Head of caudate nucleus (tissue), 42 donors: ENCODE measurements at regions not wholly inside any gene's neighbourhood (a gene's known extent, or its start where the extent isn't known, plus 50 kb on each side); places are given as distances from the start of the nearest gene placed in this dataset.
A peak's percentile ranks its signal among the peaks of the same experiment; 100 is the strongest.
"Not testable (repeated sequence)": the region's sequence is repeated elsewhere in the genome, so short reads cannot be mapped to it uniquely, and the experiment has no call there.

Source experiments
- DNase-seq, 42 donors: peaks; one replicate each; pipeline versions ENCODE4 v3.0.0 to v3.0.0-alpha.2; 2020 to 2021; ENCODE audit warnings: mixed read lengths in 7 of 42
- intact Hi-C: fragments of 100-400 bp; cut with DNase I; formaldehyde crosslinking; loops from one replicate; pipeline ENCODE4 v1.15.0; 2022

GRCh38 chr5:15010936-15011335 lies 139.4 kb upstream of the ANKH start:
- intact Hi-C loops, result no loop called here
- no peak for DNase-seq

GRCh38 chr5:15009420-15009819 lies 137.8 kb upstream of the ANKH start:
- DNase-seq, result no peak
- intact Hi-C loops, result loop anchor here (10.0 kb wide), 1 partner anchor 135 kb away; the partner anchor contains the start of gene ANKH

DNA sequence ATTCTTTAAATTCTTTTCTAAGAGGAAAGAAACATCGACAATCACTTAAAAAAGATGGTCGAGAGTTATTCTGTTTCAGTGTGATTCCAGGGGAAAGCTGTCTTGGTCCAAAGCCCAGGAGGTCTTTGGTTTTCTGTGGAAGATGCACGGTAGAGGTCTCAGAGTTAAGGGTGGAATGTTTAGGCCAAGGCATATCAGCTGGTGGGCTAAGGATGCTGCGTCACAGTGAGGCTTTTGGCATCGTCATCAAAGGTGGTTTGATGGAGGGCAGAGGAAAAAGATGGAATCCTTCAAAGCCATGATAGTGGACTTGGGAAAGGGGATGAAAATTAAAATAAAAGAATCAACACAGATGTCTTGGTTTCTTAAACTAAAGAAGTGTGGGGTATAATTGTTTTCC lies 137.3 kb upstream of the ANKH start:
- no peak for DNase-seq
- intact Hi-C loops, result loop anchor here (10.0 kb wide), 1 partner anchor 134 kb away; the partner anchor contains the start of gene ANKH

GRCh38 chr5:15008476-15008875 lies 136.9 kb upstream of the ANKH start:
- DNase-seq, result peak in 4 of 42 donors; percentile 7 to 32 (median 17)
- intact Hi-C loops, result loop anchor here (10.0 kb wide), 1 partner anchor 134 kb away; the partner anchor contains the start of gene ANKH

DNA sequence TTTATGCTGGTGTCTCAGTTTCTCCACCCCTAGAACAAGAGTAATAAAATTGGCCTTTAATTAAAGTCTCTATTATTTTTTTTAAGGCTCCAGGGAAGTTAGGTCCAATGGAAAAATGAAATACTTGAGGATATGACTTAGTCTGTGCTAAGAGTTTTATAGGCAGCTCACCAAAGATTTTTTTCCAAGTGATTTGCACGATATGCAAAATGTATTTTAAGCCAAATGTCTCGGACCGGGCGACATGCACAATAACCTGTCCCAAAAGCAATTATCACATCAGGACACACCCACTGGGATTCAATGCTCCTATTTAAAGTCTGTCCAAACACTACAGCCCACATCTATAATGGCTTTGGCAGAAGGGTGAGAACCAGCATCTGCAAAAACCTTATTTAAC lies 136.1 kb upstream of the ANKH start:
- no peak for DNase-seq
- intact Hi-C loops, result loop anchor here (10.0 kb wide), 1 partner anchor 133 kb away; the partner anchor contains the start of gene ANKH

- DNase-seq, result no peak
- intact Hi-C loops, result loop anchor here (10.0 kb wide), 1 partner anchor 130 kb away; the partner anchor contains the start of gene ANKH
These were observed 132.9 kb upstream of the ANKH start for GRCh38 chr5:15004506-15004905.

DNA sequence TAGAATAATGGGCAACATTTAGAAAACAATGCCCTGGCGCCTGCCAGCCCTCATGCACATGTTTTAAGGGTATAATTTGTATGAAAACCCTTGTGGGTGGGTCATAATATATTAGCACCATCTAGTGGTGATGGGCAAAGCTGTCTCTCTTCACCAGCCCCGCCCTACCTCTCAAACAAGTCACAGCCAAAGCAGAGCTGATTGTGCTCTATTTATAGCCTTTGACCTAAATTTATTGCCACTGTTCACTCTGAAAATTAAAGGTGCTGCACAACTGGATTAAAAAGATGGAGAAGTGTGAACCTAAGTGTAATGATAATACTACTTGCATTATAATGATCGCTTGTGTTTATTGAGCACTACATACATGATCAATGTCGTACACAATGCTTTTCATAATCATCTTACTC lies 131.9 kb upstream of the ANKH start:
- intact Hi-C loops, result loop anchor here (2.0 to 10.0 kb wide), 2 partner anchors 129 to 277 kb away; partner anchors contain the start of gene ANKH
- DNase-seq, result peak; percentile 32 to 88 (median 73)

GRCh38 chr5:15002791-15003190 lies 131.2 kb upstream of the ANKH start:
- intact Hi-C loops, result loop anchor here (2.0 to 10.0 kb wide), 2 partner anchors 128 to 276 kb away; partner anchors contain the start of gene ANKH
- DNase-seq, result no peak

- intact Hi-C loops, result loop anchor here (2.0 to 10.0 kb wide), 2 partner anchors 127 to 275 kb away; partner anchors contain the start of gene ANKH
- DNase-seq, result no peak
These were observed 130.6 kb upstream of the ANKH start for GRCh38 chr5:15002173-15002572.

GRCh38 chr5:15001517-15001916 lies 129.9 kb upstream of the ANKH start:
- intact Hi-C loops, result loop anchor here (10.0 kb wide), 1 partner anchor 127 kb away; the partner anchor contains the start of gene ANKH

DNA sequence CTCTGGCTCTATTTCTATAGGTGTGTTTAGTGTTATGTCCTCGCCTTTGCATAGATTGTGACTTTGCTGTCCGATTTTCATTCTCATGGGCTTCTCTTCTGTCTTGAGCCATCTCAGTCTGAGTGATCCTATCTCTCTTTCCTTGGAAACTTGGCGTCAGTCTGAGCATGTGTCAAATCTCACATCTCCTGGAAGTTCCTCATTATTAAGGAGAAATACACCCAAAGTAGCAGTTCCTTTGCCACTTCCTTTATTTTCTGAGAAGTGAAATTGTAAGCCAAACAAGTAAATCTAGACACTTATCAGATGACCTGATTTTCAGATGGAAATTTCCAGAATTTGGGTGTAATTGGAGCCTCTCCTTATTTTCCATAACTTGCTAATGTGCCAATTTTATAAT lies 126.9 kb upstream of the ANKH start:
- intact Hi-C loops, result no loop called here
- DNase-seq, result peak in 1 of 42 donors; percentile 13

More at GRCh38 chr5:15001517-15001916, 129.9 kb upstream of the ANKH start:
- no peak for DNase-seq

GRCh38 chr5:14996997-14997396 lies 125.4 kb upstream of the ANKH start:
- intact Hi-C loops, result no loop called here
- DNase-seq, result no peak

GRCh38 chr5:14995229-14995628 lies 123.7 kb upstream of the ANKH start:
- no peak for DNase-seq
- intact Hi-C loops, result no loop called here

GRCh38 chr5:14993459-14994133 lies 122.0 kb upstream of the ANKH start:
- DNase-seq, intact Hi-C loops: not testable (repeated sequence)

DNA sequence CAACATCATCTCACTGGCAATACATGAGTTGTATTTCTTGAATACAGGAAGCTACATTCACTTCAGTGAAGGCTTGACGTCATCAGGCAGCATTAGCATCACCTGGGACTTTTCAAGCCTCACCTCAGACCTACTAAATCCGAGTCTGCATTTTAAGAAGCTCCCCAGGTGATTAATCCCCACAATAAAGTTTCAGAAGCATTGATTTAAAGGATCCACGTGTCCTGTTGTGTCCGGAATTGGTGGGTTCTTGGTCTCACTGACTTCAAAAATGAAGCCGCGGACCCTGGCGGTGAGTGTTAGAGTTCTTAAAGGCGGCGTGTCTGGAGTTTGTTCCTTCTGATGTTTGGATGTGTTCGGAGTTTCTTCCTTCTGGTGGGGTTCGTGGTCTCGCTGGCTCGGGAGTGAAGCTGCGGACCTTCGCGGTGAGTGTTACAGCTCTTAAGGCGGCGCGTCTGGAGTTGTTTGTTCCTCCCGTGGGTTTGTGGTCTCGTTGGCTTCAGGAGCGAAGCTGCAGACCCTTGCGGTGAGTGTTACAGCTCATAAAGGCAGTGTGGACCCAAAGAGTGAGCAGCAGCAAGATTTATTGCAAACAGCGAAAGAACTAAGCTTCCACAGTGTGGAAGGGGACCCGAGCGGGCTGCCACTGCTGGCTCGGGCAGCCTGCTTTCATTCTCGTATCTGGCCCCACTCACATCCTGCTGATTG lies 121.3 kb upstream of the ANKH start:
- intact Hi-C loops, DNase-seq: not testable (repeated sequence)

DNA sequence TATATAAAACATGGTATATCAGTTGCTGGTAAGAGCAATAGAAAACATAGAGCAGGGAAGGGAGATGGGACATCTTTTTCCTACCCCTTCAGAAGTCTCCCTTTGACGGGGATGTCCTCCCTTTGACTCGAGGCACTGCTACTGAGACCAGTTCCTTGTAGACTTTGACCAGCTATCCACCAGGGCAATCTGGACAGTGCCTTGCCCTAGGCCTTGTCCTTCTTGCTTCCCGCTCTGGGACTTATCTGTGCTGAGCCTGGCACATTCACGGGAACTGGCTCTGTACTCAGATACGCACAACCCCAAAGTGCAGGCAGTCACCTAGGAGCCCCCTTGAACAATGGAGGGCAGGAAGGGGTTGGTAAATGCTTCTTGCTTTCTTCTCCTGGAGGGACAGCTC lies 116.6 kb upstream of the ANKH start:
- DNase-seq, result no peak
- intact Hi-C loops, result no loop called here

DNA sequence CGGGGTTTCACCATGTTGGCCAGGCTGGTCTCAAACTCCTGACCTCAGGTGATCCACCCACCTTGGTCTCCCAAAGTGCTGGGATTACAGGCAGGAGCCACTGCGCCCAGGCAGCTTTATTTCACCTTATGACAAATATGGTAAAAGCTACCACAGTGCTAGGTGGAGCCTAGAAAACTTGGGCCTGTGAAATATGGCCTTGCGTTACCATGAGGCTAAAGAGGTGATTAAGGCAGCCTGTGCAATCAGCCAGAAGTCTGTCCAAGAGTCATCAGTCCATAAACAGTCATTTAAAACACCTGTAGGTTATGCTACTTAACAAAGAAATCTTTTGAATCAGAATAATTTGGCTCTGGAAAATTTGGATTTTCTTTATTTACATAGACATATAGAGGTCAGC lies 114.8 kb upstream of the ANKH start:
- intact Hi-C loops, result no loop called here

DNA sequence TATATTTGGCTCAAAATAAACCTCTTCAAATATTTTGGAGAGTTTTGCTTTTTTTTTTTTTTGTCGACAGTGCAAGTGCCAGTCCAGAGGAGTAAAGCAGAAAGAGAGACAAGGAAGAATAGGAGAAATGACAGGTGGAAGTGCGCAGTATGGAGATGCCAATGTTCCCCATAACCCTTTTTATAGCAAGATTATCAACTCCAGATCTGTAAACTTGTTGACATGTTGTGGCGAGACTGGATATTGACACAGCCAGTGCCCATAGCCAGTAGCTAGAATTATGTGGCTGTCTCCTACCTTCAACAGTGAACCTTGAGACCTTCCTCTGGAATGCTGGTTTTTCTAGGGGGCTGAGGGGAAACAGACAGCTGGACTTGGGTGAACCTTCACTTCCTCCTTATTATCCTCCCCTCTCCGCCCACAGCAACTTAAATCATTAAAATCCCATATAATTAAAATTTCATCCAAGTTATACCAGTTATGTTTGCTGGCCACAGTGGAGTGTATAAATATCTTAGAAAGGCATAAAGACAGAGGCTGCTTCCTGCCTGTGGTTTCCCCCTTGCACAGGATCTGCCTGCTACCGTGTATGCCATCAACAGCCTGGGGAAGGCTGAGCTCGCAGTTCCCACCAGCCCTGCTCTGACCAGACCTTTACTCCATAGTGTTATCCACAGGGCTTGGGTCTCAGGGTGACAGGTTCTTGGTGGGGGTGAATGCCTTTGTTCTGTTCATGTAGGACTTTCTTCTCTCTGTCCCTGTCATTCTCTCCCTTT lies 112.3 kb upstream of the ANKH start:
- intact Hi-C loops, result no loop called here
- DNase-seq, result peak in 1 of 42 donors; percentile 14

More for the DNA sequence above, 114.8 kb upstream of the ANKH start:
- DNase-seq, result no peak

DNA sequence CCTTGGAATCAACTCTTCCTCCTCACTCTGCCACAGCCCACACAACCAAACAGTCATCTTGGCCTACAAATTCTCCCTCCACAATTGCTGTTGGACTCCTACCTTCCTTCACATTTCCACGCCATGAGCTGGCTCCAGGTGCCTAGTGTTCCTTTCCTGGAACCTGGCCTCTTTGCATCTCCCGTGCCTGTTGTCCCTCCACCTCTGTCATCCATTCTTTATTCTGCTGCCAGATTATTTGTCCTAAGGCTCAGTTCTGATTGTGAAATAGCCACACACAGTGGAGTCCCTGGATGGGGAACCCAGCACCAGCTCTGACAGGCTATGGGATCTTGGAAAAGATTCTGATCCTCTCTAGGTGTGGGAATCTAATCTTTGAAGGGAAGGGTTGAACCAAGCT lies 109.1 kb upstream of the ANKH start:
- DNase-seq, result no peak
- intact Hi-C loops, result no loop called here
